ENCODE measurements at regions not wholly inside any gene's neighbourhood (a gene's known extent, or its start where the extent isn't known, plus 50 kb on each side); places are given as distances from the start of the nearest gene placed in this dataset.
A peak's percentile ranks its signal among the peaks of the same experiment; 100 is the strongest.
"Not testable (repeated sequence)": the region's sequence is repeated elsewhere in the genome, so short reads cannot be mapped to it uniquely, and the experiment has no call there.

GRCh38 chr21:6090286-6090908, 4431.0 kb upstream of the TPTE start:
- DNase-seq (ENCODE audit: low read depth): not testable (repeated sequence)

GRCh38 chr21:6091335-6092027, 4429.9 kb upstream of the TPTE start:
- DNase-seq (ENCODE audit: low read depth); H3K4me3 ChIP-seq (replicated peaks; ENCODE audit: low read depth, low read length): not testable (repeated sequence)

More at GRCh38 chr21:6090286-6090908, 4431.0 kb upstream of the TPTE start:
- not testable (repeated sequence) for H3K4me3 ChIP-seq (replicated peaks; ENCODE audit: low read depth, low read length)

- H3K4me3 ChIP-seq (replicated peaks; ENCODE audit: low read depth, low read length); DNase-seq (ENCODE audit: low read depth): not testable (repeated sequence)
Observed at GRCh38 chr21:6092401-6092800, 4429.0 kb upstream of the TPTE start.

- not testable (repeated sequence) for H3K4me3 ChIP-seq (replicated peaks; ENCODE audit: low read depth, low read length); DNase-seq (ENCODE audit: low read depth)
Observed at GRCh38 chr21:6093419-6093818, 4428.0 kb upstream of the TPTE start.

- H3K4me3 ChIP-seq (replicated peaks; ENCODE audit: low read depth, low read length); DNase-seq (ENCODE audit: low read depth): not testable (repeated sequence)
Observed at GRCh38 chr21:6093870-6094269, 4427.5 kb upstream of the TPTE start.

- not testable (repeated sequence) for H3K4me3 ChIP-seq (replicated peaks; ENCODE audit: low read depth, low read length)
Observed at GRCh38 chr21:6095304-6095703, 4426.1 kb upstream of the TPTE start.

GRCh38 chr21:6096560-6097424, 4424.6 kb upstream of the TPTE start:
- DNase-seq (ENCODE audit: low read depth): not testable (repeated sequence)

More at GRCh38 chr21:6095304-6095703, 4426.1 kb upstream of the TPTE start:
- DNase-seq (ENCODE audit: low read depth): not testable (repeated sequence)

GRCh38 chr21:6097736-6098135, 4423.6 kb upstream of the TPTE start:
- not testable (repeated sequence) for DNase-seq (ENCODE audit: low read depth); H3K4me3 ChIP-seq (replicated peaks; ENCODE audit: low read depth, low read length)

More at GRCh38 chr21:6096560-6097424, 4424.6 kb upstream of the TPTE start:
- H3K4me3 ChIP-seq (replicated peaks; ENCODE audit: low read depth, low read length): not testable (repeated sequence)

GRCh38 chr21:6098191-6098935, 4423.0 kb upstream of the TPTE start:
- DNase-seq (ENCODE audit: low read depth); H3K4me3 ChIP-seq (replicated peaks; ENCODE audit: low read depth, low read length): not testable (repeated sequence)

- DNase-seq (ENCODE audit: low read depth); H3K4me3 ChIP-seq (replicated peaks; ENCODE audit: low read depth, low read length): not testable (repeated sequence)
Observed at GRCh38 chr21:6101588-6101987, 4419.8 kb upstream of the TPTE start.

- not testable (repeated sequence) for H3K4me3 ChIP-seq (replicated peaks; ENCODE audit: low read depth, low read length)
Observed at GRCh38 chr21:6104546-6104945, 4416.8 kb upstream of the TPTE start.

GRCh38 chr21:6106686-6107567, 4414.5 kb upstream of the TPTE start:
- H3K4me3 ChIP-seq (replicated peaks; ENCODE audit: low read depth, low read length); DNase-seq (ENCODE audit: low read depth): not testable (repeated sequence)

More at GRCh38 chr21:6104546-6104945, 4416.8 kb upstream of the TPTE start:
- not testable (repeated sequence) for DNase-seq (ENCODE audit: low read depth)

- DNase-seq (ENCODE audit: low read depth): not testable (repeated sequence)
Observed at GRCh38 chr21:6108894-6109293, 4412.5 kb upstream of the TPTE start.

GRCh38 chr21:6109774-6110173, 4411.6 kb upstream of the TPTE start:
- DNase-seq (ENCODE audit: low read depth): peak; percentile 79
- not testable (repeated sequence) for H3K4me3 ChIP-seq (replicated peaks; ENCODE audit: low read depth, low read length)

More at GRCh38 chr21:6108894-6109293, 4412.5 kb upstream of the TPTE start:
- not testable (repeated sequence) for H3K4me3 ChIP-seq (replicated peaks; ENCODE audit: low read depth, low read length)

GRCh38 chr21:6110716-6111343, 4410.6 kb upstream of the TPTE start:
- DNase-seq (ENCODE audit: low read depth); H3K4me3 ChIP-seq (replicated peaks; ENCODE audit: low read depth, low read length): not testable (repeated sequence)

- peak overlapping the region; percentile 39 for H3K4me3 ChIP-seq (replicated peaks; ENCODE audit: low read depth, low read length)
Observed at GRCh38 chr21:6111354-6111753, 4410.0 kb upstream of the TPTE start.

GRCh38 chr21:6118336-6118735, 4403.0 kb upstream of the TPTE start:
- not testable (repeated sequence) for DNase-seq (ENCODE audit: low read depth); H3K4me3 ChIP-seq (replicated peaks; ENCODE audit: low read depth, low read length)

More at GRCh38 chr21:6111354-6111753, 4410.0 kb upstream of the TPTE start:
- DNase-seq (ENCODE audit: low read depth): not testable (repeated sequence)
